GM23338 (cell line): ENCODE measurements at regions not wholly inside any gene's neighbourhood (a gene's known extent, or its start where the extent isn't known, plus 50 kb on each side); places are given as distances from the start of the nearest gene placed in this dataset.
A peak's percentile ranks its signal among the peaks of the same experiment; 100 is the strongest.

Experiments used
- ATAC-seq: fragments of 200-7000 bp; cut with Tn5 transposase; 3 replicates; pipeline ENCODE4 v1.9.1; 2020
- DNase-seq: peaks from one replicate; pipeline ENCODE4 v3.0.0-alpha.2; 2015; ENCODE audit warnings: low spot score
- H2AFZ ChIP-seq: fragments of 200-600 bp; sonication (generic); 2 replicates; pipeline ENCODE4 v1.8.0; 2016; ENCODE audit warnings: antibody characterized with exemption, mild to moderate bottlenecking, moderate library complexity
- H3F3A ChIP-seq: fragments of 200-600 bp; sonication (generic); replicated peaks from 2 replicates; pipeline ENCODE4 v1.8.0; 2017; ENCODE audit warnings: antibody characterized with exemption, mixed run types, low read depth
- H3K27ac ChIP-seq: fragments of 200-600 bp; sonication (generic); 2 replicates; pipeline ENCODE4 v1.6.1; 2016; ENCODE audit warnings: low read depth
- H3K27me3 ChIP-seq: fragments of 200-600 bp; sonication (generic); 2 replicates; pipeline ENCODE4 v1.8.0; 2016; ENCODE audit warnings: mild to moderate bottlenecking, mixed run types, moderate library complexity; ENCODE audit not compliant: insufficient read depth
- H3K36me3 ChIP-seq: fragments of 200-600 bp; sonication (generic); 2 replicates; pipeline ENCODE4 v1.8.0; 2016; ENCODE audit warnings: mild to moderate bottlenecking; ENCODE audit not compliant: insufficient read depth
- H3K4me1 ChIP-seq: fragments of 200-600 bp; sonication (generic); 2 replicates; pipeline ENCODE4 v1.8.0; 2016; ENCODE audit warnings: mild to moderate bottlenecking, moderate library complexity; ENCODE audit not compliant: insufficient read depth
- H3K4me2 ChIP-seq: fragments of 200-600 bp; sonication (generic); 2 replicates; pipeline ENCODE4 v1.7.1; 2017; ENCODE audit warnings: mixed run types
- H3K4me3 ChIP-seq: fragments of 200-600 bp; sonication (generic); 2 replicates; pipeline ENCODE4 v1.6.1; 2016; ENCODE audit warnings: mixed run types
- H3K79me2 ChIP-seq: fragments of 200-600 bp; sonication (generic); replicated peaks from 2 replicates; pipeline ENCODE4 v1.8.0; 2017; ENCODE audit warnings: mild to moderate bottlenecking; ENCODE audit not compliant: insufficient read depth
- H3K9me2 ChIP-seq: fragments of 200-600 bp; sonication (generic); 2 replicates; pipeline ENCODE4 v1.8.0; 2017; ENCODE audit not compliant: insufficient read depth
- H4K20me1 ChIP-seq: fragments of 200-600 bp; sonication (generic); replicated peaks from 2 replicates; pipeline ENCODE4 v1.8.0; 2017; ENCODE audit warnings: mild to moderate bottlenecking; ENCODE audit not compliant: insufficient read depth
- H3K27ac Mint-ChIP-seq: 2 replicates; pipeline ENCODE4 v1.8.0; 2020; ENCODE audit warnings: inconsistent platforms, mild to moderate bottlenecking, moderate library complexity, mixed read lengths
- H3K27me3 Mint-ChIP-seq: 3 replicates; pipeline ENCODE4 v1.8.0; 2022; ENCODE audit warnings: low read depth, mild to moderate bottlenecking, moderate library complexity, mixed read lengths, inconsistent platforms; ENCODE audit not compliant: insufficient read depth, poor library complexity
- H3K36me3 Mint-ChIP-seq: 3 replicates; pipeline ENCODE4 v1.8.0; 2021; ENCODE audit warnings: low read depth, mild to moderate bottlenecking, inconsistent platforms, moderate library complexity, mixed read lengths
- H3K4me1 Mint-ChIP-seq: 3 replicates; pipeline ENCODE4 v1.8.0; 2020; ENCODE audit warnings: mild to moderate bottlenecking, inconsistent platforms, mixed read lengths
- H3K4me3 Mint-ChIP-seq: 3 replicates; pipeline ENCODE4 v1.8.0; 2021; ENCODE audit warnings: moderate library complexity, mild to moderate bottlenecking, inconsistent platforms, mixed read lengths
- H3K9me3 Mint-ChIP-seq: 3 replicates; pipeline ENCODE4 v1.8.0; 2020; ENCODE audit warnings: moderate library complexity, mild to moderate bottlenecking, inconsistent platforms, mixed read lengths
- CREB1 ChIP-seq: fragments of 250-450 bp; sonication (Bioruptor Pico); IDR thresholded peaks from 2 replicates; pipeline ENCODE4 v1.5.0; 2020; ENCODE audit warnings: low read depth, mild to moderate bottlenecking, moderate library complexity
- EZH2 ChIP-seq: fragments of 200-600 bp; sonication (generic); IDR thresholded peaks from one replicate; pipeline ENCODE4 v1.8.0; 2017; ENCODE audit warnings: antibody characterized with exemption, mild to moderate bottlenecking, low read depth; ENCODE audit not compliant: unreplicated experiment
- EZH2phosphoT487 ChIP-seq: fragments of 200-600 bp; sonication (generic); IDR thresholded peaks from one replicate; pipeline ENCODE4 v1.8.1; 2018; ENCODE audit warnings: antibody characterized with exemption; ENCODE audit not compliant: unreplicated experiment
- JUNB ChIP-seq: IDR thresholded peaks from one replicate; pipeline ENCODE4 v1.6.1; 2016; ENCODE audit warnings: antibody characterized with exemption; ENCODE audit not compliant: unreplicated experiment
- NANOG ChIP-seq: IDR thresholded peaks from 2 replicates; pipeline ENCODE4 v1.6.1; 2016; ENCODE audit warnings: antibody characterized with exemption, borderline replicate concordance
- POLR2AphosphoS5 ChIP-seq: IDR thresholded peaks from 2 replicates; pipeline ENCODE4 v1.6.1; 2016; ENCODE audit warnings: antibody characterized with exemption, low read depth
- STAT1 ChIP-seq: IDR thresholded peaks from one replicate; pipeline ENCODE4 v1.6.1; 2016; ENCODE audit warnings: antibody characterized with exemption; ENCODE audit not compliant: unreplicated experiment
- ZNF114 ChIP-seq: fragments of 250-450 bp; sonication (Bioruptor Pico); IDR thresholded peaks from 2 replicates; pipeline ENCODE4 v1.5.0; 2020; ENCODE audit warnings: mild to moderate bottlenecking, moderate library complexity
- ZNF331 ChIP-seq: fragments of 250-450 bp; sonication (Bioruptor Pico); IDR thresholded peaks from 2 replicates; pipeline ENCODE4 v1.5.0; 2020; ENCODE audit warnings: low read depth, mild to moderate bottlenecking, moderate library complexity
- TF ChIP-seq, protein P1 (sequence below): fragments of 250-450 bp; sonication (Bioruptor Pico); IDR thresholded peaks from 2 replicates; pipeline ENCODE4 v1.5.0; 2020; ENCODE audit warnings: mild to moderate bottlenecking, moderate library complexity
- TF ChIP-seq, protein P2 (sequence below): IDR thresholded peaks from one replicate; pipeline ENCODE4 v1.6.1; 2018; ENCODE audit warnings: antibody characterized with exemption; ENCODE audit not compliant: unreplicated experiment
- TF ChIP-seq, protein P3 (sequence below), 2 experiments: fragments of 200-600 bp in 1 of 2; sonication (generic) in 1 of 2; conservative IDR thresholded peaks; 2 replicates each; pipeline versions ENCODE4 v1.5.1 to v1.6.1; 2016 to 2017; ENCODE audit warnings: antibody characterized with exemption in 2 of 2, low read depth in 2 of 2, mild to moderate bottlenecking in 2 of 2, moderate library complexity in 1 of 2
- TF ChIP-seq, protein P4 (sequence below): IDR thresholded peaks from 2 replicates; pipeline ENCODE4 v1.6.1; 2016; ENCODE audit warnings: antibody characterized with exemption

DNA sequence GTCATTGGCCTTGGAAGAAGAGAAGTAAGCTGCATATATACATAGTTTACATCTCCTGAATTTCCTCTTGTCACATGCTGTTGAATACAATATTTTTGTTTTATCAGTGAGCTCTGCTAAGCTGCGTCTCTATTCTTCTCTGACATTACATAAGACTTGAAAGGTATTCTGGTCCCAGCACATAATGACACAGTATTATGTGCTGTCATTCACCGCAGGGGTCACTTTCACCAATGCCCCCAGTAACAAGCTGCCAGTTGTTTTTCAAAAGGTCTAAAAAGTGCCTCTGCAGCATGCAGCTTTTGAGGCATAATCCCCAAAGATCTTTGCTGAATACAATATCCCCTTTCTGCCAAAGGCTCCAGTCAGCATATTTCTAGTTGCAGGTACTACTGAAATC lies 349.0 kb upstream of the FAM174A start (continued):
- TF ChIP-seq, protein P1, sequence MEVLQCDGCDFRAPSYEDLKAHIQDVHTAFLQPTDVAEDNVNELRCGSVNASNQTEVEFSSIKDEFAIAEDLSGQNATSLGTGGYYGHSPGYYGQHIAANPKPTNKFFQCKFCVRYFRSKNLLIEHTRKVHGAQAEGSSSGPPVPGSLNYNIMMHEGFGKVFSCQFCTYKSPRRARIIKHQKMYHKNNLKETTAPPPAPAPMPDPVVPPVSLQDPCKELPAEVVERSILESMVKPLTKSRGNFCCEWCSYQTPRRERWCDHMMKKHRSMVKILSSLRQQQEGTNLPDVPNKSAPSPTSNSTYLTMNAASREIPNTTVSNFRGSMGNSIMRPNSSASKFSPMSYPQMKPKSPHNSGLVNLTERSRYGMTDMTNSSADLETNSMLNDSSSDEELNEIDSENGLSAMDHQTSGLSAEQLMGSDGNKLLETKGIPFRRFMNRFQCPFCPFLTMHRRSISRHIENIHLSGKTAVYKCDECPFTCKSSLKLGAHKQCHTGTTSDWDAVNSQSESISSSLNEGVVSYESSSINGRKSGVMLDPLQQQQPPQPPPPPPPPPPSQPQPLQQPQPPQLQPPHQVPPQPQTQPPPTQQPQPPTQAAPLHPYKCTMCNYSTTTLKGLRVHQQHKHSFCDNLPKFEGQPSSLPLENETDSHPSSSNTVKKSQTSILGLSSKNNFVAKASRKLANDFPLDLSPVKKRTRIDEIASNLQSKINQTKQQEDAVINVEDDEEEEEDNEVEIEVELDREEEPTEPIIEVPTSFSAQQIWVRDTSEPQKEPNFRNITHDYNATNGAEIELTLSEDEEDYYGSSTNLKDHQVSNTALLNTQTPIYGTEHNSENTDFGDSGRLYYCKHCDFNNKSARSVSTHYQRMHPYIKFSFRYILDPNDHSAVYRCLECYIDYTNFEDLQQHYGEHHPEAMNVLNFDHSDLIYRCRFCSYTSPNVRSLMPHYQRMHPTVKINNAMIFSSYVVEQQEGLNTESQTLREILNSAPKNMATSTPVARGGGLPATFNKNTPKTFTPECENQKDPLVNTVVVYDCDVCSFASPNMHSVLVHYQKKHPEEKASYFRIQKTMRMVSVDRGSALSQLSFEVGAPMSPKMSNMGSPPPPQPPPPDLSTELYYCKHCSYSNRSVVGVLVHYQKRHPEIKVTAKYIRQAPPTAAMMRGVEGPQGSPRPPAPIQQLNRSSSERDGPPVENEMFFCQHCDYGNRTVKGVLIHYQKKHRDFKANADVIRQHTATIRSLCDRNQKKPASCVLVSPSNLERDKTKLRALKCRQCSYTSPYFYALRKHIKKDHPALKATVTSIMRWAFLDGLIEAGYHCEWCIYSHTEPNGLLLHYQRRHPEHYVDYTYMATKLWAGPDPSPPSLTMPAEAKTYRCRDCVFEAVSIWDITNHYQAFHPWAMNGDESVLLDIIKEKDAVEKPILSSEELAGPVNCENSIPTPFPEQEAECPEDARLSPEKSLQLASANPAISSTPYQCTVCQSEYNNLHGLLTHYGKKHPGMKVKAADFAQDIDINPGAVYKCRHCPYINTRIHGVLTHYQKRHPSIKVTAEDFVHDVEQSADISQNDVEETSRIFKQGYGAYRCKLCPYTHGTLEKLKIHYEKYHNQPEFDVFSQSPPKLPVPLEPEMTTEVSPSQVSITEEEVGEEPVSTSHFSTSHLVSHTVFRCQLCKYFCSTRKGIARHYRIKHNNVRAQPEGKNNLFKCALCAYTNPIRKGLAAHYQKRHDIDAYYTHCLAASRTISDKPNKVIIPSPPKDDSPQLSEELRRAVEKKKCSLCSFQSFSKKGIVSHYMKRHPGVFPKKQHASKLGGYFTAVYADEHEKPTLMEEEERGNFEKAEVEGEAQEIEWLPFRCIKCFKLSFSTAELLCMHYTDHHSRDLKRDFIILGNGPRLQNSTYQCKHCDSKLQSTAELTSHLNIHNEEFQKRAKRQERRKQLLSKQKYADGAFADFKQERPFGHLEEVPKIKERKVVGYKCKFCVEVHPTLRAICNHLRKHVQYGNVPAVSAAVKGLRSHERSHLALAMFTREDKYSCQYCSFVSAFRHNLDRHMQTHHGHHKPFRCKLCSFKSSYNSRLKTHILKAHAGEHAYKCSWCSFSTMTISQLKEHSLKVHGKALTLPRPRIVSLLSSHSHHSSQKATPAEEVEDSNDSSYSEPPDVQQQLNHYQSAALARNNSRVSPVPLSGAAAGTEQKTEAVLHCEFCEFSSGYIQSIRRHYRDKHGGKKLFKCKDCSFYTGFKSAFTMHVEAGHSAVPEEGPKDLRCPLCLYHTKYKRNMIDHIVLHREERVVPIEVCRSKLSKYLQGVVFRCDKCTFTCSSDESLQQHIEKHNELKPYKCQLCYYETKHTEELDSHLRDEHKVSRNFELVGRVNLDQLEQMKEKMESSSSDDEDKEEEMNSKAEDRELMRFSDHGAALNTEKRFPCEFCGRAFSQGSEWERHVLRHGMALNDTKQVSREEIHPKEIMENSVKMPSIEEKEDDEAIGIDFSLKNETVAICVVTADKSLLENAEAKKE (CRISPR knock-in tag): no peak
- TF ChIP-seq ZNF331 (CRISPR knock-in tag) (no peak), CREB1 (CRISPR knock-in tag) (no peak), EZH2phosphoT487 (no peak), ZNF114 (CRISPR knock-in tag) (no peak), POLR2AphosphoS5 (no peak), STAT1 (no peak), JUNB (no peak)

DNA sequence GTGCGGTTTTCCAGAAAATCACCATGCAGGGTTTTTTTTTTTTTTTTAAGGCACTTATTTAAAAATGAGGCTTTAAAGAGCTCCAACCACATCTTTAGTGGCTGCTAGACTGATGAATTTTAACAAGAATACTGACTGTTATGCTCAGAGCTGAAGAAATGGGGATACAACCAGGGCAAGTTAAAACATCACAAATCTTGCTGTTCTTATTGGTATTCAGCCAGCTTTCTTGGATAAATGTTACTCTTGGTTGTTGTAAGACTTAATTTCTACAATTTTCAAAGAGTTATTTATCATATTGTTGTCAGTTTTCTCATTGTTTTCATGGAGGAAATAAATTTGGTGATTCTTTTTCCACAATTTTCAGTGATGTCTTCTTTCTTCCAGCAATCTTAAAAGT lies 352.8 kb upstream of the FAM174A start:
- Mint-ChIP-seq H3K27ac (no peak overlapping the region), H3K4me3 (no peak overlapping the region), H3K9me3 (no peaks in the 10 kb centered on the region), H3K4me1 (peaks cover 8% of the 10 kb centered on the region), H3K27me3 (no peaks in the 10 kb centered on the region), H3K36me3 (no peaks in the 10 kb centered on the region)
- Histone ChIP-seq H3K9me2 (no peaks in the 10 kb centered on the region), H4K20me1 (no peaks in the 10 kb centered on the region), H3K4me2 (no peak overlapping the region), H2AFZ (peak overlapping the region; percentile 43; the same call in 1 of the 2 replicates), H3K36me3 (no peaks in the 10 kb centered on the region), H3K4me3 (no peak overlapping the region), H3K27ac (no peak overlapping the region), H3K4me1 (peaks cover 4% of the 10 kb centered on the region; the same call in 1 of the 2 replicates), H3F3A (no peaks in the 10 kb centered on the region), H3K27me3 (no peaks in the 10 kb centered on the region), H3K79me2 (no peaks in the 10 kb centered on the region)
- ATAC-seq (no peak), DNase-seq (no peak)
- TF ChIP-seq POLR2AphosphoS5: no peak
- no peak for TF ChIP-seq STAT1
- TF ChIP-seq, protein P2, sequence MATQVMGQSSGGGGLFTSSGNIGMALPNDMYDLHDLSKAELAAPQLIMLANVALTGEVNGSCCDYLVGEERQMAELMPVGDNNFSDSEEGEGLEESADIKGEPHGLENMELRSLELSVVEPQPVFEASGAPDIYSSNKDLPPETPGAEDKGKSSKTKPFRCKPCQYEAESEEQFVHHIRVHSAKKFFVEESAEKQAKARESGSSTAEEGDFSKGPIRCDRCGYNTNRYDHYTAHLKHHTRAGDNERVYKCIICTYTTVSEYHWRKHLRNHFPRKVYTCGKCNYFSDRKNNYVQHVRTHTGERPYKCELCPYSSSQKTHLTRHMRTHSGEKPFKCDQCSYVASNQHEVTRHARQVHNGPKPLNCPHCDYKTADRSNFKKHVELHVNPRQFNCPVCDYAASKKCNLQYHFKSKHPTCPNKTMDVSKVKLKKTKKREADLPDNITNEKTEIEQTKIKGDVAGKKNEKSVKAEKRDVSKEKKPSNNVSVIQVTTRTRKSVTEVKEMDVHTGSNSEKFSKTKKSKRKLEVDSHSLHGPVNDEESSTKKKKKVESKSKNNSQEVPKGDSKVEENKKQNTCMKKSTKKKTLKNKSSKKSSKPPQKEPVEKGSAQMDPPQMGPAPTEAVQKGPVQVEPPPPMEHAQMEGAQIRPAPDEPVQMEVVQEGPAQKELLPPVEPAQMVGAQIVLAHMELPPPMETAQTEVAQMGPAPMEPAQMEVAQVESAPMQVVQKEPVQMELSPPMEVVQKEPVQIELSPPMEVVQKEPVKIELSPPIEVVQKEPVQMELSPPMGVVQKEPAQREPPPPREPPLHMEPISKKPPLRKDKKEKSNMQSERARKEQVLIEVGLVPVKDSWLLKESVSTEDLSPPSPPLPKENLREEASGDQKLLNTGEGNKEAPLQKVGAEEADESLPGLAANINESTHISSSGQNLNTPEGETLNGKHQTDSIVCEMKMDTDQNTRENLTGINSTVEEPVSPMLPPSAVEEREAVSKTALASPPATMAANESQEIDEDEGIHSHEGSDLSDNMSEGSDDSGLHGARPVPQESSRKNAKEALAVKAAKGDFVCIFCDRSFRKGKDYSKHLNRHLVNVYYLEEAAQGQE: no peak
- no peak for TF ChIP-seq CREB1 (CRISPR knock-in tag)
- TF ChIP-seq NANOG: no peak
- no peak for TF ChIP-seq EZH2phosphoT487
- TF ChIP-seq EZH2: no peak
- TF ChIP-seq, protein P3, sequence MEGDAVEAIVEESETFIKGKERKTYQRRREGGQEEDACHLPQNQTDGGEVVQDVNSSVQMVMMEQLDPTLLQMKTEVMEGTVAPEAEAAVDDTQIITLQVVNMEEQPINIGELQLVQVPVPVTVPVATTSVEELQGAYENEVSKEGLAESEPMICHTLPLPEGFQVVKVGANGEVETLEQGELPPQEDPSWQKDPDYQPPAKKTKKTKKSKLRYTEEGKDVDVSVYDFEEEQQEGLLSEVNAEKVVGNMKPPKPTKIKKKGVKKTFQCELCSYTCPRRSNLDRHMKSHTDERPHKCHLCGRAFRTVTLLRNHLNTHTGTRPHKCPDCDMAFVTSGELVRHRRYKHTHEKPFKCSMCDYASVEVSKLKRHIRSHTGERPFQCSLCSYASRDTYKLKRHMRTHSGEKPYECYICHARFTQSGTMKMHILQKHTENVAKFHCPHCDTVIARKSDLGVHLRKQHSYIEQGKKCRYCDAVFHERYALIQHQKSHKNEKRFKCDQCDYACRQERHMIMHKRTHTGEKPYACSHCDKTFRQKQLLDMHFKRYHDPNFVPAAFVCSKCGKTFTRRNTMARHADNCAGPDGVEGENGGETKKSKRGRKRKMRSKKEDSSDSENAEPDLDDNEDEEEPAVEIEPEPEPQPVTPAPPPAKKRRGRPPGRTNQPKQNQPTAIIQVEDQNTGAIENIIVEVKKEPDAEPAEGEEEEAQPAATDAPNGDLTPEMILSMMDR (conservative IDR thresholded peaks at IDR 0.05; ENCODE audit: low read depth in 2 of 2): no peak
- TF ChIP-seq JUNB: no peak
- TF ChIP-seq ZNF114 (CRISPR knock-in tag): no peak
- TF ChIP-seq, protein P4, sequence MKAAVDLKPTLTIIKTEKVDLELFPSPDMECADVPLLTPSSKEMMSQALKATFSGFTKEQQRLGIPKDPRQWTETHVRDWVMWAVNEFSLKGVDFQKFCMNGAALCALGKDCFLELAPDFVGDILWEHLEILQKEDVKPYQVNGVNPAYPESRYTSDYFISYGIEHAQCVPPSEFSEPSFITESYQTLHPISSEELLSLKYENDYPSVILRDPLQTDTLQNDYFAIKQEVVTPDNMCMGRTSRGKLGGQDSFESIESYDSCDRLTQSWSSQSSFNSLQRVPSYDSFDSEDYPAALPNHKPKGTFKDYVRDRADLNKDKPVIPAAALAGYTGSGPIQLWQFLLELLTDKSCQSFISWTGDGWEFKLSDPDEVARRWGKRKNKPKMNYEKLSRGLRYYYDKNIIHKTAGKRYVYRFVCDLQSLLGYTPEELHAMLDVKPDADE: no peak
